Activated CD4-positive, alpha-beta T cell treated with anti-CD3 and anti-CD28 coated beads, Interleukin-2, amount 10 ng/mL, durations not matched to agents 7 days and 5 days (primary cell): ENCODE measurements at regions not wholly inside any gene's neighbourhood (a gene's known extent, or its start where the extent isn't known, plus 50 kb on each side); places are given as distances from the start of the nearest gene placed in this dataset.

ENCODE experiments used
- CTCF ChIA-PET: fragments of 350-600 bp; sonication (Branson Sonifier 250); formaldehyde crosslinking; loops from one replicate; lab custom pipeline; 2021; ENCODE audit warnings: antibody characterized with exemption; lab: Charles Lee
- POLR2A ChIA-PET: fragments of 350-600 bp; sonication (Branson Sonifier 250); formaldehyde crosslinking; loops from one replicate; lab custom pipeline; 2021; ENCODE audit warnings: antibody characterized with exemption; lab: Charles Lee
- DNase-seq: peaks from one replicate; pipeline ENCODE4 v3.0.0-alpha.2; 2020
- H3K27ac Mint-ChIP-seq: one replicate; pipeline ENCODE4 v1.8.0; 2021; ENCODE audit warnings: mild to moderate bottlenecking, moderate library complexity, mixed read lengths
- H3K27me3 Mint-ChIP-seq: one replicate; pipeline ENCODE4 v1.8.0; 2021; ENCODE audit warnings: mixed read lengths
- H3K36me3 Mint-ChIP-seq: one replicate; pipeline ENCODE4 v1.8.0; 2021; ENCODE audit warnings: low read depth, mixed read lengths
- H3K4me1 Mint-ChIP-seq: one replicate; pipeline ENCODE4 v1.8.0; 2021; ENCODE audit warnings: mixed read lengths
- H3K4me3 Mint-ChIP-seq: one replicate; pipeline ENCODE4 v1.8.0; 2021; ENCODE audit warnings: mild to moderate bottlenecking, moderate library complexity, mixed read lengths
- H3K9me3 Mint-ChIP-seq: one replicate; pipeline ENCODE4 v1.8.0; 2021; ENCODE audit warnings: mixed read lengths

GRCh38 chr5:98401656-98402055, 371.8 kb upstream of the RGMB start:
- Mint-ChIP-seq H3K27ac (no peak overlapping the region), H3K27me3 (no peaks in the 10 kb centered on the region), H3K4me3 (no peak overlapping the region), H3K9me3 (no peaks in the 10 kb centered on the region), H3K36me3 (no peaks in the 10 kb centered on the region), H3K4me1 (no peaks in the 10 kb centered on the region)
- POLR2A ChIA-PET, result no interaction called here
- CTCF ChIA-PET, result no interaction called here
- DNase-seq, result no peak

GRCh38 chr5:98402130-98402529, 371.3 kb upstream of the RGMB start:
- Mint-ChIP-seq H3K36me3 (no peaks in the 10 kb centered on the region), H3K4me1 (no peaks in the 10 kb centered on the region), H3K27me3 (no peaks in the 10 kb centered on the region), H3K4me3 (no peak overlapping the region), H3K27ac (no peak overlapping the region), H3K9me3 (no peaks in the 10 kb centered on the region)
- DNase-seq, result no peak
- CTCF ChIA-PET, result no interaction called here
- POLR2A ChIA-PET, result no interaction called here

GRCh38 chr5:98403131-98403530, 370.3 kb upstream of the RGMB start:
- no peak overlapping the region for H3K4me3 Mint-ChIP-seq
- POLR2A ChIA-PET, result no interaction called here
- CTCF ChIA-PET, result interaction anchor here (0.7 kb wide), 1 partner anchor 1178 kb away, joined by 4 read pairs; no protein-coding TSS in a partner anchor
- no peaks in the 10 kb centered on the region for H3K4me1 Mint-ChIP-seq
- no peaks in the 10 kb centered on the region for H3K36me3 Mint-ChIP-seq
- DNase-seq, result no peak
- no peak overlapping the region for H3K27ac Mint-ChIP-seq
- no peaks in the 10 kb centered on the region for H3K9me3 Mint-ChIP-seq
- no peaks in the 10 kb centered on the region for H3K27me3 Mint-ChIP-seq

GRCh38 chr5:98414938-98415337, 358.5 kb upstream of the RGMB start:
- Mint-ChIP-seq H3K4me3 (no peak overlapping the region), H3K27me3 (peaks cover 2% of the 10 kb centered on the region), H3K4me1 (no peaks in the 10 kb centered on the region), H3K9me3 (no peaks in the 10 kb centered on the region), H3K27ac (no peak overlapping the region), H3K36me3 (no peaks in the 10 kb centered on the region)
- ChIA-PET POLR2A (no interaction called here), CTCF (interaction anchor here (0.6 kb wide), 1 partner anchor 673 kb away, joined by 4 read pairs; no protein-coding TSS in a partner anchor)
- no peak for DNase-seq

- ChIA-PET CTCF (interaction anchor here (0.6 kb wide), 1 partner anchor 673 kb away, joined by 4 read pairs; no protein-coding TSS in a partner anchor), POLR2A (no interaction called here)
- Mint-ChIP-seq H3K36me3 (no peaks in the 10 kb centered on the region), H3K4me3 (no peak overlapping the region), H3K27me3 (peaks cover 2% of the 10 kb centered on the region), H3K27ac (no peak overlapping the region), H3K9me3 (no peaks in the 10 kb centered on the region), H3K4me1 (no peaks in the 10 kb centered on the region)
- no peak for DNase-seq
Observed at GRCh38 chr5:98415663-98416062, 357.8 kb upstream of the RGMB start.

- H3K4me1 Mint-ChIP-seq, result no peaks in the 10 kb centered on the region
- no peak overlapping the region for H3K27ac Mint-ChIP-seq
- H3K4me3 Mint-ChIP-seq, result no peak overlapping the region
- POLR2A ChIA-PET, result no interaction called here
- CTCF ChIA-PET, result no interaction called here
- H3K27me3 Mint-ChIP-seq, result peaks cover 2% of the 10 kb centered on the region
- DNase-seq, result no peak
- no peaks in the 10 kb centered on the region for H3K9me3 Mint-ChIP-seq
- no peaks in the 10 kb centered on the region for H3K36me3 Mint-ChIP-seq
Observed at GRCh38 chr5:98416541-98416940, 356.9 kb upstream of the RGMB start.

- Mint-ChIP-seq H3K4me3 (no peak overlapping the region), H3K27ac (no peak overlapping the region), H3K4me1 (no peaks in the 10 kb centered on the region), H3K36me3 (no peaks in the 10 kb centered on the region), H3K27me3 (peaks cover 2% of the 10 kb centered on the region), H3K9me3 (no peaks in the 10 kb centered on the region)
- ChIA-PET CTCF (no interaction called here), POLR2A (no interaction called here)
- DNase-seq, result no peak
Observed at GRCh38 chr5:98419825-98420224, 353.6 kb upstream of the RGMB start.

GRCh38 chr5:98424681-98425450, 348.6 kb upstream of the RGMB start:
- H3K27me3 Mint-ChIP-seq, result peaks cover under 1% of the 10 kb centered on the region
- peaks cover 12% of the 10 kb centered on the region for H3K4me1 Mint-ChIP-seq
- H3K4me3 Mint-ChIP-seq, result no peak overlapping the region
- DNase-seq, result no peak
- CTCF ChIA-PET, result no interaction called here
- POLR2A ChIA-PET, result no interaction called here
- no peaks in the 10 kb centered on the region for H3K36me3 Mint-ChIP-seq
- H3K27ac Mint-ChIP-seq, result no peak overlapping the region
- H3K9me3 Mint-ChIP-seq, result no peaks in the 10 kb centered on the region

GRCh38 chr5:98425640-98426039, 347.8 kb upstream of the RGMB start:
- no peaks in the 10 kb centered on the region for H3K36me3 Mint-ChIP-seq
- CTCF ChIA-PET, result no interaction called here

GRCh38 chr5:98428806-98429205, 344.7 kb upstream of the RGMB start:
- Mint-ChIP-seq H3K4me3 (no peak overlapping the region), H3K9me3 (no peaks in the 10 kb centered on the region), H3K36me3 (no peaks in the 10 kb centered on the region), H3K27ac (no peak overlapping the region), H3K27me3 (peaks cover 2% of the 10 kb centered on the region), H3K4me1 (peaks cover 12% of the 10 kb centered on the region)
- peak; percentile 12 for DNase-seq
- ChIA-PET CTCF (no interaction called here), POLR2A (no interaction called here)

More at GRCh38 chr5:98425640-98426039, 347.8 kb upstream of the RGMB start:
- POLR2A ChIA-PET, result no interaction called here
- Mint-ChIP-seq H3K4me1 (peaks cover 12% of the 10 kb centered on the region), H3K4me3 (no peak overlapping the region), H3K9me3 (no peaks in the 10 kb centered on the region), H3K27me3 (peaks cover 2% of the 10 kb centered on the region), H3K27ac (no peak overlapping the region)
- DNase-seq, result no peak

- no peak for DNase-seq
- no peaks in the 10 kb centered on the region for H3K9me3 Mint-ChIP-seq
- H3K4me3 Mint-ChIP-seq, result no peak overlapping the region
- ChIA-PET POLR2A (no interaction called here), CTCF (no interaction called here)
- H3K36me3 Mint-ChIP-seq, result no peaks in the 10 kb centered on the region
- peaks cover 2% of the 10 kb centered on the region for H3K27me3 Mint-ChIP-seq
- no peak overlapping the region for H3K27ac Mint-ChIP-seq
- peaks cover 12% of the 10 kb centered on the region for H3K4me1 Mint-ChIP-seq
Observed at GRCh38 chr5:98432378-98432777, 341.1 kb upstream of the RGMB start.

GRCh38 chr5:98433022-98433421, 340.4 kb upstream of the RGMB start:
- no peak overlapping the region for H3K27ac Mint-ChIP-seq
- ChIA-PET POLR2A (no interaction called here), CTCF (no interaction called here)
- H3K9me3 Mint-ChIP-seq, result no peaks in the 10 kb centered on the region
- DNase-seq, result no peak
- H3K27me3 Mint-ChIP-seq, result peaks cover 2% of the 10 kb centered on the region
- H3K4me1 Mint-ChIP-seq, result peaks cover 10% of the 10 kb centered on the region
- no peaks in the 10 kb centered on the region for H3K36me3 Mint-ChIP-seq
- no peak overlapping the region for H3K4me3 Mint-ChIP-seq

GRCh38 chr5:98433673-98434072, 339.8 kb upstream of the RGMB start:
- H3K4me1 Mint-ChIP-seq, result peaks cover 5% of the 10 kb centered on the region
- no peak for DNase-seq
- H3K9me3 Mint-ChIP-seq, result no peaks in the 10 kb centered on the region
- no peak overlapping the region for H3K4me3 Mint-ChIP-seq
- no peak overlapping the region for H3K27ac Mint-ChIP-seq
- POLR2A ChIA-PET, result no interaction called here
- H3K27me3 Mint-ChIP-seq, result peaks cover 2% of the 10 kb centered on the region
- no peaks in the 10 kb centered on the region for H3K36me3 Mint-ChIP-seq
- CTCF ChIA-PET, result no interaction called here

- Mint-ChIP-seq H3K27me3 (no peaks in the 10 kb centered on the region), H3K36me3 (no peaks in the 10 kb centered on the region), H3K4me3 (no peak overlapping the region), H3K9me3 (peaks cover 6% of the 10 kb centered on the region), H3K27ac (no peak overlapping the region), H3K4me1 (no peaks in the 10 kb centered on the region)
- no peak for DNase-seq
- POLR2A ChIA-PET, result no interaction called here
- CTCF ChIA-PET, result no interaction called here
Observed at GRCh38 chr5:98436667-98437066, 336.8 kb upstream of the RGMB start.
